ENCODE measurements at regions not wholly inside any gene's neighbourhood (a gene's known extent, or its start where the extent isn't known, plus 50 kb on each side); places are given as distances from the start of the nearest gene placed in this dataset.

DNA sequence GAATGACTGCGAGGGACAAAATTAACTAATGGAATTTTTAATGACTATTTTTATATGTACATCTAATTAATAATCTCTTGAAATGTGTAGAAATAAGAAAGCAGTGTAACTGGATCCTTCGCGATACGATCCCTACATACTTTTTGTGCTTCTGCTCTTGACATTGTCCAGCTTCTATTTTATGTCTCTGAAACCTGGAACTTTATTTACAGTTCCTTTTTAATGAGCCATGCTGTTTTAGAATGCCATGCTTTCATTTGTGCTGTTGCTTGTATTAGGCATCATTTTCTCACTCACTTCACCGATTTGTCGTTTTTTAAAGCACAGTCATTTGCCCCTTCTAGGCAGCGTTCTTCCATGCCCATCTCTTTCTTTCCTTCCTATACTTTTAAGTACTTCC is 301.3 kb downstream of the EDEM1 start:
- Histone ChIP-seq H3F3A (ENCODE audit: insufficient read depth) (no peaks in the 10 kb centered on the region), H2AFZ (ENCODE audit: low read depth, low read length, severe bottlenecking) (no peak overlapping the region), H3K4me2 (ENCODE audit: low read depth, low read length, poor library complexity, severe bottlenecking) (no peak overlapping the region), H3K79me2 (ENCODE audit: insufficient read depth, low read length) (no peaks in the 10 kb centered on the region), H3K36me3 (ENCODE audit: low read length) (no peaks in the 10 kb centered on the region), H3K9ac (ENCODE audit: low read length) (no peak overlapping the region), H3K27ac (ENCODE audit: low read depth, low read length) (no peak overlapping the region), H4K20me1 (ENCODE audit: low read depth, low read length) (no peaks in the 10 kb centered on the region), H3K9me2 (replicated peaks; ENCODE audit: insufficient read depth, low read length) (no peaks in the 10 kb centered on the region), H3K27me3 (ENCODE audit: low read length) (no peaks in the 10 kb centered on the region), H3K4me3 (ENCODE audit: insufficient read depth, low read length, poor library complexity, severe bottlenecking) (no peak overlapping the region), H3K9me3 (ENCODE audit: insufficient read depth, low read length) (no peaks in the 10 kb centered on the region)
- no peak for TF ChIP-seq EZH2phosphoT487 (conservative IDR thresholded peaks at IDR 0.05; ENCODE audit: low read length)
- TF ChIP-seq, protein P1, sequence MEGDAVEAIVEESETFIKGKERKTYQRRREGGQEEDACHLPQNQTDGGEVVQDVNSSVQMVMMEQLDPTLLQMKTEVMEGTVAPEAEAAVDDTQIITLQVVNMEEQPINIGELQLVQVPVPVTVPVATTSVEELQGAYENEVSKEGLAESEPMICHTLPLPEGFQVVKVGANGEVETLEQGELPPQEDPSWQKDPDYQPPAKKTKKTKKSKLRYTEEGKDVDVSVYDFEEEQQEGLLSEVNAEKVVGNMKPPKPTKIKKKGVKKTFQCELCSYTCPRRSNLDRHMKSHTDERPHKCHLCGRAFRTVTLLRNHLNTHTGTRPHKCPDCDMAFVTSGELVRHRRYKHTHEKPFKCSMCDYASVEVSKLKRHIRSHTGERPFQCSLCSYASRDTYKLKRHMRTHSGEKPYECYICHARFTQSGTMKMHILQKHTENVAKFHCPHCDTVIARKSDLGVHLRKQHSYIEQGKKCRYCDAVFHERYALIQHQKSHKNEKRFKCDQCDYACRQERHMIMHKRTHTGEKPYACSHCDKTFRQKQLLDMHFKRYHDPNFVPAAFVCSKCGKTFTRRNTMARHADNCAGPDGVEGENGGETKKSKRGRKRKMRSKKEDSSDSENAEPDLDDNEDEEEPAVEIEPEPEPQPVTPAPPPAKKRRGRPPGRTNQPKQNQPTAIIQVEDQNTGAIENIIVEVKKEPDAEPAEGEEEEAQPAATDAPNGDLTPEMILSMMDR (IDR thresholded peaks at IDR 0.05; ENCODE audit: insufficient read depth, low read length, poor library complexity, severe bottlenecking) = no peak

DNA sequence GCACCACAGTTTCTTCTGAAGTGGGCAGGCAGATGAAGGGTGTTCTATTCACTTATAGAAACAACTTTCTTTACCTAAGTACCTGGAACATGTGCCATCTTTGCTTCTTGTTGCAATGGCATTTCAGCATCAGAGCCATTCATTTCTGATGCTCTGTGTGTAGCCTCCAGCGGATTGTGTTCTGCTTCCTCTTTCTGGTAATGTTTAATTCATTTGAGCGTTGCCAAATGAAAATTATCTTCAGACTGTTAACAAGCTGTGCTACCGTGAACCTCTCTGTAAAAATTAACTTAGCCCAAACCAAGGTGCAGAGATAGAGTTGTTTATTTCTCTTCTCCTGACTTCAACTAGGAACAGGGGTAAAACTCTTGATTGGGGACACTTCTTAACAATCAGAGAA is 302.0 kb downstream of the EDEM1 start:
- Histone ChIP-seq H4K20me1 (ENCODE audit: low read depth, low read length) (no peaks in the 10 kb centered on the region), H3K36me3 (ENCODE audit: low read length) (no peaks in the 10 kb centered on the region), H3K9me2 (replicated peaks; ENCODE audit: insufficient read depth, low read length) (no peaks in the 10 kb centered on the region), H3K9me3 (ENCODE audit: insufficient read depth, low read length) (no peaks in the 10 kb centered on the region), H3K27ac (ENCODE audit: low read depth, low read length) (no peak overlapping the region), H2AFZ (ENCODE audit: low read depth, low read length, severe bottlenecking) (no peak overlapping the region), H3K4me3 (ENCODE audit: insufficient read depth, low read length, poor library complexity, severe bottlenecking) (no peak overlapping the region), H3K9ac (ENCODE audit: low read length) (no peak overlapping the region), H3K79me2 (ENCODE audit: insufficient read depth, low read length) (no peaks in the 10 kb centered on the region), H3F3A (ENCODE audit: insufficient read depth) (no peaks in the 10 kb centered on the region), H3K4me2 (ENCODE audit: low read depth, low read length, poor library complexity, severe bottlenecking) (no peak overlapping the region), H3K27me3 (ENCODE audit: low read length) (no peaks in the 10 kb centered on the region)
- no peak for TF ChIP-seq EZH2phosphoT487 (conservative IDR thresholded peaks at IDR 0.05; ENCODE audit: low read length)
- TF ChIP-seq, protein P1 (IDR thresholded peaks at IDR 0.05; ENCODE audit: insufficient read depth, low read length, poor library complexity, severe bottlenecking) = no peak

GRCh38 chr3:5494905-5495519 is 307.5 kb downstream of the EDEM1 start:
- Histone ChIP-seq H3K9me3 (ENCODE audit: insufficient read depth, low read length) (no peaks in the 10 kb centered on the region), H2AFZ (ENCODE audit: low read depth, low read length, severe bottlenecking) (no peak overlapping the region)

More at GRCh38 chr3:5494905-5495519, 307.5 kb downstream of the EDEM1 start:
- no peak overlapping the region for H3K9ac ChIP-seq (ENCODE audit: low read length)
- H3K4me3 ChIP-seq (ENCODE audit: insufficient read depth, low read length, poor library complexity, severe bottlenecking) = no peak overlapping the region
- H3F3A ChIP-seq (ENCODE audit: insufficient read depth) = no peaks in the 10 kb centered on the region
- H3K79me2 ChIP-seq (ENCODE audit: insufficient read depth, low read length) = no peaks in the 10 kb centered on the region
- H3K4me2 ChIP-seq (ENCODE audit: low read depth, low read length, poor library complexity, severe bottlenecking) = no peak overlapping the region
- no peaks in the 10 kb centered on the region for H3K36me3 ChIP-seq (ENCODE audit: low read length)
- H3K27me3 ChIP-seq (ENCODE audit: low read length) = no peaks in the 10 kb centered on the region
- no peaks in the 10 kb centered on the region for H3K9me2 ChIP-seq (replicated peaks; ENCODE audit: insufficient read depth, low read length)
- TF ChIP-seq EZH2phosphoT487 (conservative IDR thresholded peaks at IDR 0.05; ENCODE audit: low read length) = no peak
- TF ChIP-seq, protein P1 (IDR thresholded peaks at IDR 0.05; ENCODE audit: insufficient read depth, low read length, poor library complexity, severe bottlenecking) = no peak
- no peaks in the 10 kb centered on the region for H4K20me1 ChIP-seq (ENCODE audit: low read depth, low read length)
- no peak overlapping the region for H3K27ac ChIP-seq (ENCODE audit: low read depth, low read length)
